ENCODE measurements at regions not wholly inside any gene's neighbourhood (a gene's known extent, or its start where the extent isn't known, plus 50 kb on each side); places are given as distances from the start of the nearest gene placed in this dataset.

GRCh38 chr3:104101736-104102135 lies 1265.0 kb upstream of the ALCAM start:
- Histone ChIP-seq H3K36me3 (no peaks in the 10 kb centered on the region), H3K4me3 (ENCODE audit: low read depth, low read length) (no peak overlapping the region), H3K9me3 (ENCODE audit: severe bottlenecking) (no peaks in the 10 kb centered on the region), H3K27me3 (ENCODE audit: insufficient read depth, low read depth, severe bottlenecking) (no peaks in the 10 kb centered on the region), H3K27ac (no peak overlapping the region)
- no peak for TF ChIP-seq CTCF (IDR thresholded peaks at IDR 0.05; ENCODE audit: low read depth, low read length)
- no peak for DNase-seq

DNA sequence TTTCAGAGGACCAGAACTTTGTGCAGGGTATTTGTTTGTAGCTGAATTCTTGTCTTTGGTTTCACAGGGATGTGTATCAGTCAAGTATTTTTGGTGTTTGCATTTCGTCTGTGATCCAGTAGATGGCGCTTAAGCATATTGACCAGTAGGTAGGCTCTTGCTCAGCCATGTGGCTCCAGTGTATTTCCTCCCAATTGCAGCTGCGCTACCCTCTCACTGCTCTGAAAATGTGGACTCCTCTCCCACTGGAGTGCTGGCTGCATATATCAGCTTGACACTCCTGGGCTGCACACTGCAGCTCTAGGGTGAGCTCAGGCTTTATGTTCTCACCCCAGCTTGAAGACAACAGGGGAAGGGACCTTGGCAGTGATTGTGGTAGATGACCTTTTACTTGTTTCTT lies 1264.3 kb upstream of the ALCAM start:
- no peak overlapping the region for H3K27ac ChIP-seq
- peak; percentile 86 for TF ChIP-seq CTCF (IDR thresholded peaks at IDR 0.05; ENCODE audit: low read depth, low read length)
- no peaks in the 10 kb centered on the region for H3K36me3 ChIP-seq
- DNase-seq, result peak; percentile 57
- H3K4me3 ChIP-seq (ENCODE audit: low read depth, low read length), result no peak overlapping the region
- no peaks in the 10 kb centered on the region for H3K9me3 ChIP-seq (ENCODE audit: severe bottlenecking)
- H3K27me3 ChIP-seq (ENCODE audit: insufficient read depth, low read depth, severe bottlenecking), result no peaks in the 10 kb centered on the region

DNA sequence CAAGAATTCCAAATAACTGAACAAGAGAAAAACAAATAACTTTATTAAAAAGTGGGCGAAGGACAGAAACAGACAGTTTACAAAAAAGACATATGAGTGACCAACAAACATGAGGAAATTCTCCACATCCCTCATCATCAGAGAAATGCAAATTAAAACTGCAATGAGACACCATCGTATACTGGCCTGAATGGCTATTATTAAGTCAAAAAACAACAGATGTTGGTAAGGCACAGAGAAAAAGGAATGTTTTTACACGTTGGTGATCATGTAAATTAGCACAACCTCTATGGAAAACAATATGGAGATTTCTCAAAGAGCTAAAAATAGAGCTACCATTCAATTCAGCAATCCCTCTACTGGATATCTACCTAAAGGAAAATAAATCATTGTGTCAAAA lies 1260.4 kb upstream of the ALCAM start:
- DNase-seq, result no peak
- no peak overlapping the region for H3K27ac ChIP-seq
- TF ChIP-seq CTCF (IDR thresholded peaks at IDR 0.05; ENCODE audit: low read depth, low read length), result no peak
- no peaks in the 10 kb centered on the region for H3K9me3 ChIP-seq (ENCODE audit: severe bottlenecking)
- H3K36me3 ChIP-seq, result no peaks in the 10 kb centered on the region
- no peaks in the 10 kb centered on the region for H3K27me3 ChIP-seq (ENCODE audit: insufficient read depth, low read depth, severe bottlenecking)
- no peak overlapping the region for H3K4me3 ChIP-seq (ENCODE audit: low read depth, low read length)

DNA sequence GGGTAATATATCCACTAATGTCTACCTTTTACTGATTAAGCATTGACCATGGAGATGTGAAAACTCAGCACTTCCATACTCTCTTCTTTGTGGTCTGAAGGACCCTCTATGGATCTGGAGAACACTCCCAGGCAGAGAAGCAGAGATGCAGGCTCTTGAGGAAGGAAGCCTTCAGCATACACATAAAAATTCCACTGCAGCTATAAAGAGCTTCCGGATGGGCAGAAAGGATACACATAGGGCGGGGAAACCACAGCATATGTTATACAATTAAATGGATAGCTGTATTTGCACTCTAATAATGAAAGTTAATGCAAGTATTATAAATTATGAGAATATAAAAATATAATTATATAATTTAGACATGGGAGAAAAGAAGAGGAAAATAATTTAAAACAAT lies 1258.2 kb upstream of the ALCAM start:
- no peaks in the 10 kb centered on the region for H3K9me3 ChIP-seq (ENCODE audit: severe bottlenecking)
- H3K27ac ChIP-seq, result no peak overlapping the region
- no peaks in the 10 kb centered on the region for H3K27me3 ChIP-seq (ENCODE audit: insufficient read depth, low read depth, severe bottlenecking)
- no peak for DNase-seq
- no peaks in the 10 kb centered on the region for H3K36me3 ChIP-seq
- TF ChIP-seq CTCF (IDR thresholded peaks at IDR 0.05; ENCODE audit: low read depth, low read length), result no peak
- no peak overlapping the region for H3K4me3 ChIP-seq (ENCODE audit: low read depth, low read length)

DNA sequence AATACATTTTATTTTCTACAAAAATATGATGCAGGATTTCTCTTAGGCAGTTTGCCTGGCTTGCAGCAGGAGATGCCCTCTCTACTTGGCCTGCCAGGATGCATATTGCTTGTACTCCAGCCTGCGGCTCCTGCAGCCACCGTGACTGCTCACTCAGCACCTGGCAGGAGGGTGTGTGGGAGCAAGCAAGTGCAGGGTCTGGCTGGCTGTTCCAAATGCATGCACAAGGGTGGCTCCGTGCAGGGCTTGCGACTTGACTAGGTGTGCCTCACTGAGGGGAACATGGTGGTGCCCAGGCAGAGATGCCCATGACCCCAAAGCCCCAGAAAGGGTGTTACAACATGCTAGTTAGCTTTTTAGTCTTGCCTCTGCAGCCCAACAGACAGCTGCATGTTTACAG lies 1240.2 kb upstream of the ALCAM start:
- no peaks in the 10 kb centered on the region for H3K9me3 ChIP-seq (ENCODE audit: severe bottlenecking)
- no peak for TF ChIP-seq CTCF (IDR thresholded peaks at IDR 0.05; ENCODE audit: low read depth, low read length)
- H3K4me3 ChIP-seq (ENCODE audit: low read depth, low read length), result no peak overlapping the region
- no peak overlapping the region for H3K27ac ChIP-seq
- H3K27me3 ChIP-seq (ENCODE audit: insufficient read depth, low read depth, severe bottlenecking), result no peaks in the 10 kb centered on the region
- no peaks in the 10 kb centered on the region for H3K36me3 ChIP-seq
- no peak for DNase-seq

GRCh38 chr3:104126864-104127553 lies 1239.7 kb upstream of the ALCAM start:
- no peaks in the 10 kb centered on the region for H3K27me3 ChIP-seq (ENCODE audit: insufficient read depth, low read depth, severe bottlenecking)
- DNase-seq, result no peak
- TF ChIP-seq CTCF (IDR thresholded peaks at IDR 0.05; ENCODE audit: low read depth, low read length), result no peak
- H3K4me3 ChIP-seq (ENCODE audit: low read depth, low read length), result no peak overlapping the region
- H3K27ac ChIP-seq, result no peak overlapping the region
- no peaks in the 10 kb centered on the region for H3K36me3 ChIP-seq
- no peaks in the 10 kb centered on the region for H3K9me3 ChIP-seq (ENCODE audit: severe bottlenecking)
